H9 (cell line): ENCODE measurements at regions not wholly inside any gene's neighbourhood (a gene's known extent, or its start where the extent isn't known, plus 50 kb on each side); places are given as distances from the start of the nearest gene placed in this dataset.

ENCODE experiments used
- DNase-seq: peaks from one replicate; pipeline ENCODE4 v3.0.0-alpha.2; 2017
- H2AFZ ChIP-seq: one replicate; pipeline ENCODE4 v1.6.1; 2013; ENCODE audit warnings: mild to moderate bottlenecking, low read length, control low read depth, moderate library complexity
- H2AK5ac ChIP-seq: 2 replicates; pipeline ENCODE4 v1.6.1; 2013; ENCODE audit warnings: low read length, control low read depth, mixed read lengths; ENCODE audit not compliant: insufficient read length
- H2BK120ac ChIP-seq: one replicate; pipeline ENCODE4 v1.6.1; 2013; ENCODE audit warnings: low read depth, mild to moderate bottlenecking, low read length, control low read depth, inconsistent platforms; ENCODE audit not compliant: poor library complexity, severe bottlenecking
- H2BK12ac ChIP-seq: 2 replicates; pipeline ENCODE4 v1.6.1; 2013; ENCODE audit warnings: low read length, control low read depth, mixed read lengths, low read depth; ENCODE audit not compliant: insufficient read length
- H2BK15ac ChIP-seq: 2 replicates; pipeline ENCODE4 v1.6.1; 2013; ENCODE audit warnings: low read depth, low read length, control low read depth
- H2BK20ac ChIP-seq: one replicate; pipeline ENCODE4 v1.6.1; 2013; ENCODE audit warnings: low read depth, mild to moderate bottlenecking, low read length, control low read depth, inconsistent platforms; ENCODE audit not compliant: poor library complexity, severe bottlenecking
- H2BK5ac ChIP-seq: 2 replicates; pipeline ENCODE4 v1.6.1; 2013; ENCODE audit warnings: low read length, control low read depth, mixed read lengths; ENCODE audit not compliant: insufficient read length
- H3K14ac ChIP-seq: 2 replicates; pipeline ENCODE4 v1.6.1; 2013; ENCODE audit warnings: low read length, control low read depth; ENCODE audit not compliant: insufficient read depth
- H3K18ac ChIP-seq: 2 replicates; pipeline ENCODE4 v1.6.1; 2013; ENCODE audit warnings: low read depth, mild to moderate bottlenecking, mixed read lengths, low read length, control low read depth; ENCODE audit not compliant: insufficient read length
- H3K23ac ChIP-seq: 2 replicates; pipeline ENCODE4 v1.6.1; 2013; ENCODE audit warnings: low read length, control low read depth, mixed read lengths, low read depth; ENCODE audit not compliant: insufficient read length
- H3K23me2 ChIP-seq: 2 replicates; pipeline ENCODE4 v1.6.1; 2013; ENCODE audit warnings: low read depth, mild to moderate bottlenecking, mixed read lengths, low read length, control low read depth; ENCODE audit not compliant: insufficient read length, poor library complexity, severe bottlenecking
- H3K27ac ChIP-seq: 2 replicates; pipeline ENCODE4 v1.5.1; 2013; ENCODE audit warnings: low read length, control low read depth, mixed read lengths, low read depth; ENCODE audit not compliant: insufficient read length
- H3K27me3 ChIP-seq: 2 replicates; pipeline ENCODE4 v1.6.1; 2013; ENCODE audit warnings: low read length, control low read depth, inconsistent platforms; ENCODE audit not compliant: insufficient read depth
- H3K4ac ChIP-seq: 2 replicates; pipeline ENCODE4 v1.6.1; 2013; ENCODE audit warnings: low read depth, mild to moderate bottlenecking, control low read depth, inconsistent platforms, low read length, moderate library complexity
- H3K4me1 ChIP-seq: 2 replicates; pipeline ENCODE4 v1.6.1; 2013; ENCODE audit warnings: low read length, control low read depth, inconsistent platforms; ENCODE audit not compliant: insufficient read depth
- H3K4me2 ChIP-seq: 2 replicates; pipeline ENCODE4 v1.6.1; 2013; ENCODE audit warnings: low read length, control low read depth, mixed read lengths; ENCODE audit not compliant: insufficient read length, insufficient read depth
- H3K56ac ChIP-seq: 2 replicates; pipeline ENCODE4 v1.6.1; 2013; ENCODE audit warnings: low read depth, mild to moderate bottlenecking, mixed read lengths, low read length, control low read depth; ENCODE audit not compliant: insufficient read length
- H3K79me1 ChIP-seq: 2 replicates; pipeline ENCODE4 v1.6.1; 2013; ENCODE audit warnings: low read depth, mild to moderate bottlenecking, moderate library complexity, low read length, control low read depth, inconsistent platforms; ENCODE audit not compliant: insufficient read depth, poor library complexity, severe bottlenecking
- H3K79me2 ChIP-seq: 2 replicates; pipeline ENCODE4 v1.6.1; 2013; ENCODE audit warnings: low read length, control low read depth, inconsistent platforms; ENCODE audit not compliant: insufficient read depth
- H3K9ac ChIP-seq: 2 replicates; pipeline ENCODE4 v1.6.1; 2013; ENCODE audit warnings: low read length, control low read depth, mixed read lengths; ENCODE audit not compliant: insufficient read length; ENCODE audit errors: extremely low read depth
- H3K9me3 ChIP-seq: one replicate; pipeline ENCODE4 v1.6.1; 2013; ENCODE audit warnings: low read depth, low read length, inconsistent platforms; ENCODE audit not compliant: control insufficient read depth
- H3T11ph ChIP-seq: one replicate; pipeline ENCODE4 v1.6.1; 2013; ENCODE audit warnings: mild to moderate bottlenecking, low read length, control low read depth, inconsistent platforms
- H4K20me1 ChIP-seq: one replicate; pipeline ENCODE4 v1.6.1; 2013; ENCODE audit not compliant: control insufficient read depth, insufficient read length, insufficient read depth
- H4K5ac ChIP-seq: 2 replicates; pipeline ENCODE4 v1.6.1; 2013; ENCODE audit warnings: low read depth, mild to moderate bottlenecking, mixed read lengths, low read length, control low read depth; ENCODE audit not compliant: insufficient read length
- H4K8ac ChIP-seq: replicated peaks from 2 replicates; pipeline ENCODE4 v1.6.1; 2013; ENCODE audit warnings: low read length, control low read depth, mixed read lengths, low read depth; ENCODE audit not compliant: insufficient read length
- H4K91ac ChIP-seq: 2 replicates; pipeline ENCODE4 v1.6.1; 2013; ENCODE audit warnings: low read depth, mild to moderate bottlenecking, moderate library complexity, mixed read lengths, low read length, control low read depth; ENCODE audit not compliant: insufficient read length
- H3K27ac Mint-ChIP-seq, 3 experiments: 2 replicates in 2 of 3; 3 replicates in 1 of 3; pipeline ENCODE4 v1.8.0; 2020 to 2021; ENCODE audit warnings: mixed read lengths in 3 of 3, mild to moderate bottlenecking in 1 of 3, moderate library complexity in 1 of 3
- H3K27me3 Mint-ChIP-seq: 2 replicates; pipeline ENCODE4 v1.8.0; 2021; ENCODE audit warnings: low read depth, mild to moderate bottlenecking, moderate library complexity, mixed read lengths
- H3K36me3 Mint-ChIP-seq, 3 experiments: 2 replicates in 2 of 3; 3 replicates in 1 of 3; pipeline ENCODE4 v1.8.0; 2020 to 2021; ENCODE audit warnings: low read depth in 3 of 3, mixed read lengths in 3 of 3; ENCODE audit not compliant: insufficient read depth in 1 of 3
- H3K4me1 Mint-ChIP-seq, 2 experiments: 2 replicates each; pipeline ENCODE4 v1.8.0; 2020; ENCODE audit warnings: mixed read lengths in 2 of 2
- H3K4me3 Mint-ChIP-seq, 2 experiments: 2 replicates in 1 of 2; 3 replicates in 1 of 2; pipeline ENCODE4 v1.8.0; 2020 to 2021; ENCODE audit warnings: mild to moderate bottlenecking in 2 of 2, mixed read lengths in 2 of 2, moderate library complexity in 1 of 2
- H3K9me3 Mint-ChIP-seq, 2 experiments: 2 replicates in 1 of 2; 3 replicates in 1 of 2; pipeline ENCODE4 v1.8.0; 2020; ENCODE audit warnings: mild to moderate bottlenecking in 2 of 2, mixed read lengths in 2 of 2, moderate library complexity in 1 of 2
- WGBS: extraction: QIAGEN DNeasy Blood & Tissue Kit; methylation state at CpG from one replicate; pipeline ENCODE4 v1.1.7; 2013; ENCODE audit warnings: missing lambda C conversion rate, low lambda C conversion rate, mixed read lengths; ENCODE audit not compliant: insufficient read length; ENCODE audit errors: extremely low coverage; 5-methylcytosine and 5-hydroxymethylcytosine counted together
- TF ChIP-seq, protein P1 (sequence below): fragments of 200-600 bp; sonication (generic); conservative IDR thresholded peaks from 3 replicates; pipeline ENCODE4 v1.8.0; 2021; ENCODE audit warnings: antibody characterized with exemption, mild to moderate bottlenecking

DNA sequence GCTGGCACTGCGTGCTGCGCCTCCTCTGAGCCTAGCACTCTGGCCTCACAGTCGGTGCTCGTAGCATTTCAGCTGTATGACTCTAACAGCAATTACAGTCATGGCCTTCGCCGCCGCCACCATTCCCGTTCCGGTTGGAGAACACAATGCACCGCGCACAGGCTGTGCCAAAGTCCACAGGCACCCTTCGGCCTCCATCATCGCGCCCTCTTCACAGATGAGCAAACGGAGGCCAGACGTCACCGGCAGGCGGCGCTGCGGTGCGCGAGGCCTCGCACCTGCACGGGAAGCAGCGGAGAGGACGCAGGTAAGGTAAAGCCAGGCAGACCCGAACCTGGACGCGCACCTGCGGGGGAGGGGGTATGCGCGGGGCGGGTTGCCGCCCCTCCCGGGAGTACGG, 128.9 kb downstream of the BARX1 start:
- no peak overlapping the region for H2BK120ac ChIP-seq
- H3K56ac ChIP-seq: no peak overlapping the region
- Mint-ChIP-seq H3K4me1 (peaks cover 10 to 22% of the 10 kb centered on the region in 2 experiments), H3K36me3 (peaks cover 0 to 4% (median 0%) of the 10 kb centered on the region in 3 experiments; a peak in 2 of 7 replicates), H3K27ac (no peak overlapping the region), H3K4me3 (no peak overlapping the region), H3K9me3 (peaks cover 11 to 12% of the 10 kb centered on the region in 2 experiments; a peak in 4 of 5 replicates), H3K27me3 (peaks cover 32% of the 10 kb centered on the region)
- no peak overlapping the region for H3K4ac ChIP-seq
- no peak overlapping the region for H3K18ac ChIP-seq
- no peak overlapping the region for H3K27ac ChIP-seq
- H2BK20ac ChIP-seq: no peak overlapping the region
- H2BK15ac ChIP-seq: no peak overlapping the region
- no peak overlapping the region for H2AK5ac ChIP-seq
- no peaks in the 10 kb centered on the region for H3K79me2 ChIP-seq
- H3K27me3 ChIP-seq: no peaks in the 10 kb centered on the region
- no peak overlapping the region for H3T11ph ChIP-seq
- H4K8ac ChIP-seq: no peak overlapping the region
- H3K4me1 ChIP-seq: no peaks in the 10 kb centered on the region
- H4K20me1 ChIP-seq: no peaks in the 10 kb centered on the region
- H3K23me2 ChIP-seq: no peaks in the 10 kb centered on the region
- no peaks in the 10 kb centered on the region for H3K9me3 ChIP-seq
- no peak overlapping the region for H2BK5ac ChIP-seq
- no CpG with 5 or more reads among the region's 36 CpGs for WGBS
- no peaks in the 10 kb centered on the region for H3K79me1 ChIP-seq
- H3K23ac ChIP-seq: no peak overlapping the region
- DNase-seq: peak; percentile 87
- H3K4me2 ChIP-seq: no peak overlapping the region
- H2AFZ ChIP-seq: no peak overlapping the region
- H4K5ac ChIP-seq: no peak overlapping the region
- H3K14ac ChIP-seq: no peak overlapping the region
- no peak overlapping the region for H3K9ac ChIP-seq
- H4K91ac ChIP-seq: no peak overlapping the region
- TF ChIP-seq, protein P1, sequence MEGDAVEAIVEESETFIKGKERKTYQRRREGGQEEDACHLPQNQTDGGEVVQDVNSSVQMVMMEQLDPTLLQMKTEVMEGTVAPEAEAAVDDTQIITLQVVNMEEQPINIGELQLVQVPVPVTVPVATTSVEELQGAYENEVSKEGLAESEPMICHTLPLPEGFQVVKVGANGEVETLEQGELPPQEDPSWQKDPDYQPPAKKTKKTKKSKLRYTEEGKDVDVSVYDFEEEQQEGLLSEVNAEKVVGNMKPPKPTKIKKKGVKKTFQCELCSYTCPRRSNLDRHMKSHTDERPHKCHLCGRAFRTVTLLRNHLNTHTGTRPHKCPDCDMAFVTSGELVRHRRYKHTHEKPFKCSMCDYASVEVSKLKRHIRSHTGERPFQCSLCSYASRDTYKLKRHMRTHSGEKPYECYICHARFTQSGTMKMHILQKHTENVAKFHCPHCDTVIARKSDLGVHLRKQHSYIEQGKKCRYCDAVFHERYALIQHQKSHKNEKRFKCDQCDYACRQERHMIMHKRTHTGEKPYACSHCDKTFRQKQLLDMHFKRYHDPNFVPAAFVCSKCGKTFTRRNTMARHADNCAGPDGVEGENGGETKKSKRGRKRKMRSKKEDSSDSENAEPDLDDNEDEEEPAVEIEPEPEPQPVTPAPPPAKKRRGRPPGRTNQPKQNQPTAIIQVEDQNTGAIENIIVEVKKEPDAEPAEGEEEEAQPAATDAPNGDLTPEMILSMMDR: peak; percentile 75
- no peak overlapping the region for H2BK12ac ChIP-seq
